HG03064 (cell line): ENCODE measurements at regions not wholly inside any gene's neighbourhood (a gene's known extent, or its start where the extent isn't known, plus 50 kb on each side); places are given as distances from the start of the nearest gene placed in this dataset.

Source experiments
- ATAC-seq: cut with Tn5 transposase; IDR thresholded peaks from one replicate; pipeline ENCODE4 v1.9.1; 2021; ENCODE audit warnings: low read depth; ENCODE audit not compliant: unreplicated experiment

DNA sequence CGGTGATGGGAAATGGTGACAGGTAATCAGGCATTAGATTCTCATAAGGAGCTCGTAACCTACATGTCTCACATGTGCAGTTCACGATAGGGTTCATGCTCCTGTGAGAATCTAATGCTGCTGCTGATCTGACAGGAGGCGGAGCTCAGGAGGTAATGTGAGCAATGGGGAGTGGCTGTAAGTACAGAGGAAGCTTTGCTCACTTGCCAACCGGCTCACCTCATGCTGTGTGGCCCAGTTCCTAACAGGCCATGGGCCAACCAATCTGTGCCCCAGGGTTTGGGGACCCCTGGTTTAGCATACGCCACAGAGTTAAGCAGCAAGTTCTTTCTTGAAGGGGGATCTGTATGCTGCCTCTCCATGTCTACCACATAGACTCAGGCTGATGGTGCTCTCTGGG is 133.1 kb downstream of the IQUB start:
- no peak for ATAC-seq

- no peak for ATAC-seq
Measured at GRCh38 chr7:123400196-123400595, 134.2 kb downstream of the IQUB start.

GRCh38 chr7:123398921-123399320 is 135.5 kb downstream of the IQUB start:
- no peak for ATAC-seq

DNA sequence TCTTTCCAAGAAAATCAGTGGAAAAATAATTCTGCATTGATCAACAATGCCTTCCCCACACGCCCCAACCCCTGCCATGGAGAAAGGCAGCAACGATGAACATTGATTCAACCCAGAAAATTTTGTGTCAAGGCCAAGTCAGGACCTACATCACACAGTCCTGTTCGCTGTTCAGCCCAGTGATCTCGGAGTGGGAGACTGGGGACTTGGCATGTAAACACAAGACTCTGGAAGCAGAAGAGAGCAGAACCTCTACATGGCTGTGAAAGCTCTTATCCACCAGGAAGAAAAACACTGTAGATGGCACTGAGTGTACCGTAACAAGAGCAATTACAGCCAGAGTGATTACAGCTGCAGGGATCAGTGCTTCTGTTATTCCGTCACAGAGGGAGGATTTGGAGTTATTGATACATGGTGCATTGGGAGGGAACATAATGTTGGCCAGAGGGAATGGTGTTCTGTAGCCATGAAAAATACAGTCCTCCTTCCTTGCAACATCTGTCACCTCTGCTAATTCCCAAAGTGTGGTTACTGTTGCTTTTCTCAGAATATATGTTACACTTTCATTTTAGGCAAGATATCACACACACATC is 136.6 kb downstream of the IQUB start:
- ATAC-seq, result no peak

- ATAC-seq, result no peak
Measured at GRCh38 chr7:123393623-123394022, 140.8 kb downstream of the IQUB start.

- no peak for ATAC-seq
Measured at GRCh38 chr7:123372368-123372767, 162.0 kb downstream of the IQUB start.

- peak; percentile 82 for ATAC-seq
Measured at GRCh38 chr7:123367484-123368122, 166.8 kb downstream of the IQUB start.

GRCh38 chr7:123367031-123367430 is 167.3 kb upstream of the SLC13A1 start:
- ATAC-seq, result no peak

GRCh38 chr7:123366626-123367025 is 166.9 kb upstream of the SLC13A1 start:
- ATAC-seq, result no peak

- no peak for ATAC-seq
Measured at GRCh38 chr7:123360631-123361030, 160.9 kb upstream of the SLC13A1 start.

GRCh38 chr7:123355576-123356190 is 155.9 kb upstream of the SLC13A1 start:
- ATAC-seq, result no peak

GRCh38 chr7:123352973-123353372 is 153.2 kb upstream of the SLC13A1 start:
- no peak for ATAC-seq

GRCh38 chr7:123351516-123352505 is 152.0 kb upstream of the SLC13A1 start:
- ATAC-seq, result no peak

DNA sequence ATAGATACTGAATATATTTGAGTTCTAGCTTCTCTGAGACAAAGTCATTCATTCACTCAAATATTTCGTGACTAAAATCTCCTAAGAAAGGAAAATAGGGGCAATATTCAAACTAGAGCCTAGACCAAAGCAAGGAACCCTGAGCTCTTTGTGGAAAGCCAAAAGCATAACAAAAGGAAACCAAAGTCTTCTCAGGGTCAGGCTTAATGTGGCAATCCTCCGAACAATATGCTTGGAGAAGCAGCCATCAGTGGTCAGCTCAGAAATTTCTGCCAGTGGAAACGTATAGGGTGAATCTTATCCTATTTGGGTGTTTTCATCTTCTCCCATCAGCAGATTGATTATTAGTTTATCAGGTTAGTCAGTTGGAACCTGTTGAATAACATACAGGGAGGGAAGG is 151.3 kb upstream of the SLC13A1 start:
- no peak for ATAC-seq

- ATAC-seq, result no peak
Measured at GRCh38 chr7:123348690-123349089, 148.9 kb upstream of the SLC13A1 start.

DNA sequence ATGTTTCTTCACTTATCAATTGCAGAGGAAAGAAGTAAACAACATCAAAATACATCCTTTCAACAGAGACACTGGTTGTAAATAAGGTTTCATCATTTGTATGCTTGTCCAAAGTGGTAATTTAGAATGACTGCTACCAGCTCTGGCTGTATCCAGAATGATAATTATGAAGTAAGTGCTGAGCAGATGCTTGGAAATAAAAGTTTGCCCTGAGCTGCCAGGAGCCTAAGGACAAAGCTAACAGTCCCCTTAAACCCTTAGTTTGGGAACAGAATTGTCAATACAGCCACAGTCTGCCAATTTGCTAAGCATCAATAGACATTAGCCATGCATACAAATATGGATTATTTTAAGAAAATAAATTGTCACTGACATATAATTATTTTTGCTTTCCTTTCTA is 147.0 kb upstream of the SLC13A1 start:
- ATAC-seq, result no peak

DNA sequence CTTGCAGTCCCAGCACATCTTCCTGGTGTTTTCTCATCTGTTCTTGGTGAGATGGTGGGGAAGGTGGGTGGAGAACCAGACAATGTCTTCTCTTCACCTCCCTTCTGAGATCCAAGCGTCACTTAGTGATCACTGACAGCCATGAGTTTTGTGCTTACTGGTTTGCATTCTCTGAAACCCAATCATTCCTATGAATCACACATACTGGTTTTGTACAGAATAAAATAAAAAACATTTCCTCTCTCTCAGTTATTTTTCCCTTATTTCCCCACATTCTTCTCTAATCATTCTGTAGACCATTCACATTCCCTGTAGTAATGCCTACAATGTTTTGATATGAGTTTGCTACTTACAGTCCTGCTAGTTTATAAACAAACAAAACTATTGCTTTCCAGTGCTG is 143.8 kb upstream of the SLC13A1 start:
- no peak for ATAC-seq

- ATAC-seq, result no peak
Measured at GRCh38 chr7:123341102-123341501, 141.3 kb upstream of the SLC13A1 start.

GRCh38 chr7:123338688-123339087 is 138.9 kb upstream of the SLC13A1 start:
- ATAC-seq, result no peak

DNA sequence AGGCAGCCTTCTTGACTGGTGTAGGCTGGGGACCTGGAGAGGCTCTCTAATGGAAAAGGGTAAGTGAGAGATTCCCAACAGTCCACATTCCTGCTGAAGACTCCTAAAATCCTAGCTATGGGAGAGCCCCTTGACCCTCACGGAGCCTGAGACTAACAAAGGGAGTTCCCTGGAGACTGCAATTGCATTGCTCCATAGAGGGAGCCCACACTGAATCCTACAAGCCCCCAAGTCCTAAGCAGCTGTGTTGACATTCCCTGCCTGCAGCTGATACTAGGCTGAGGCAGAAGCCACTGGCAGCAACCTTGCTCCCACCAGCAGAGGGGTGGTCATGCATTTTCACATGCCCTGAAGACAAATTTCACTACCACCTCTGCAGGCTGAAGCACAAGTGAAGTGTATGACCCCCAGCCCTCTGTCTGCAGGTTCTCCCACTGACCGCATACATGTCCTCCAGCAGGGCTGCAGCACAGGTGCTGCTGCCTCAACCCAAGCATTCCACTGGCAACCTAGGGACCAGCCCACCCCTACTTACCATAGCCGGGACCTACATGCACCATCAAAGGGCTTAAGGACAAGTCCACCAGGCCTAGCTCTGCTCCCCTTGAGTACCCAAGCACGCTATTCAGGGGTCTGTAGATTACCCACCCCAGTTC is 130.3 kb upstream of the SLC13A1 start:
- no peak for ATAC-seq

DNA sequence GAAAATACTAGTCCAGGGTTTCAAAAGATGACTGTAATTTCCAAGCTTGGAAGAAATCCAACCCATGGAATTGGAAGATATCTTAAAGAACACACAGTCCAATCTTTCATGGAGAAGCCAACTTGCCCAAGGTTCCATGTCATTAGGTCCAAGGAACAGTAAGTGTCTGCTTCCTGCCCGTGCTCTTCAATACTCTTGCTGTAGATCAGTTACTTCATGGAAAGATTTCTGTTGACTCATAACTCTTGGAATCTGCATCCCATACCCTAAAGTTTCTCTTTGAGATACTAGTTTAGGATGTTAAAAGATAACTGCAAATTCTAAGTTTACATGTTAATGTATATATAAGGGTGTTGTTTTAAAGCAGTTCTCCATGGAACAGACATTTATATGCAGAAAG is 127.9 kb upstream of the SLC13A1 start:
- ATAC-seq, result no peak
